CD4-positive, alpha-beta T cell treated with Interleukin-17A for 1 hour (primary cell): ENCODE measurements at regions not wholly inside any gene's neighbourhood (a gene's known extent, or its start where the extent isn't known, plus 50 kb on each side); places are given as distances from the start of the nearest gene placed in this dataset.

Source experiments
- DNase-seq: peaks from one replicate; pipeline ENCODE4 v3.0.0-alpha.2; 2020

GRCh38 chr10:57849691-57850357 is 417.9 kb downstream of the IPMK start:
- DNase-seq: no peak

GRCh38 chr10:57846307-57847065 is 421.2 kb downstream of the IPMK start:
- DNase-seq: no peak

- DNase-seq: no peak
These were observed 423.2 kb downstream of the IPMK start for GRCh38 chr10:57844387-57844998.

GRCh38 chr10:57830877-57831560 is 436.7 kb downstream of the IPMK start:
- no peak for DNase-seq

GRCh38 chr10:57825015-57825414 is 442.7 kb downstream of the IPMK start:
- no peak for DNase-seq

GRCh38 chr10:57823398-57823797 is 444.3 kb downstream of the IPMK start:
- no peak for DNase-seq

GRCh38 chr10:57822965-57823364 is 444.7 kb downstream of the IPMK start:
- no peak for DNase-seq

GRCh38 chr10:57818522-57818921 is 449.2 kb downstream of the IPMK start:
- DNase-seq: no peak

- DNase-seq: no peak
These were observed 450.0 kb downstream of the IPMK start for GRCh38 chr10:57817741-57818140.

- DNase-seq: no peak
These were observed 451.7 kb downstream of the IPMK start for GRCh38 chr10:57815949-57816348.

- DNase-seq: no peak
These were observed 457.7 kb downstream of the IPMK start for GRCh38 chr10:57809961-57810360.

GRCh38 chr10:57807906-57808305 is 459.8 kb downstream of the IPMK start:
- DNase-seq: no peak

- DNase-seq: no peak
These were observed 461.0 kb downstream of the IPMK start for GRCh38 chr10:57806675-57807074.

- DNase-seq: no peak
These were observed 468.1 kb downstream of the IPMK start for GRCh38 chr10:57799625-57800024.

- no peak for DNase-seq
These were observed 468.9 kb downstream of the IPMK start for GRCh38 chr10:57798830-57799229.

GRCh38 chr10:57791546-57791945 is 476.1 kb downstream of the IPMK start:
- no peak for DNase-seq

- no peak for DNase-seq
These were observed 477.0 kb downstream of the IPMK start for GRCh38 chr10:57790703-57791102.

- no peak for DNase-seq
These were observed 479.6 kb downstream of the IPMK start for GRCh38 chr10:57788117-57788516.

- no peak for DNase-seq
These were observed 480.6 kb downstream of the IPMK start for GRCh38 chr10:57786850-57787750.

GRCh38 chr10:57786331-57786730 is 481.4 kb downstream of the IPMK start:
- DNase-seq: no peak

GRCh38 chr10:57785546-57785945 is 482.1 kb downstream of the IPMK start:
- DNase-seq: no peak

GRCh38 chr10:57785068-57785467 is 482.6 kb downstream of the IPMK start:
- no peak for DNase-seq
